Testis (tissue), 2 donors: ENCODE measurements at regions not wholly inside any gene's neighbourhood (a gene's known extent, or its start where the extent isn't known, plus 50 kb on each side); places are given as distances from the start of the nearest gene placed in this dataset.

ENCODE experiments used
- POLR2A ChIP-seq: fragments of 450-650 bp; IDR thresholded peaks from one replicate; pipeline ENCODE4 v1.6.1; 2017; ENCODE audit warnings: antibody characterized with exemption, mild to moderate bottlenecking, moderate library complexity
- TF ChIP-seq, protein P1 (sequence below), 3 experiments: fragments of 450-650 bp in 2 of 3; fragments of 200-600 bp in 1 of 3; sonication (generic) in 1 of 3; IDR thresholded peaks; one replicate each; pipeline ENCODE4 v1.5.1; 2016 to 2019; ENCODE audit warnings: antibody characterized with exemption in 3 of 3, mild to moderate bottlenecking in 2 of 3, moderate library complexity in 1 of 3

- TF ChIP-seq, protein P1, sequence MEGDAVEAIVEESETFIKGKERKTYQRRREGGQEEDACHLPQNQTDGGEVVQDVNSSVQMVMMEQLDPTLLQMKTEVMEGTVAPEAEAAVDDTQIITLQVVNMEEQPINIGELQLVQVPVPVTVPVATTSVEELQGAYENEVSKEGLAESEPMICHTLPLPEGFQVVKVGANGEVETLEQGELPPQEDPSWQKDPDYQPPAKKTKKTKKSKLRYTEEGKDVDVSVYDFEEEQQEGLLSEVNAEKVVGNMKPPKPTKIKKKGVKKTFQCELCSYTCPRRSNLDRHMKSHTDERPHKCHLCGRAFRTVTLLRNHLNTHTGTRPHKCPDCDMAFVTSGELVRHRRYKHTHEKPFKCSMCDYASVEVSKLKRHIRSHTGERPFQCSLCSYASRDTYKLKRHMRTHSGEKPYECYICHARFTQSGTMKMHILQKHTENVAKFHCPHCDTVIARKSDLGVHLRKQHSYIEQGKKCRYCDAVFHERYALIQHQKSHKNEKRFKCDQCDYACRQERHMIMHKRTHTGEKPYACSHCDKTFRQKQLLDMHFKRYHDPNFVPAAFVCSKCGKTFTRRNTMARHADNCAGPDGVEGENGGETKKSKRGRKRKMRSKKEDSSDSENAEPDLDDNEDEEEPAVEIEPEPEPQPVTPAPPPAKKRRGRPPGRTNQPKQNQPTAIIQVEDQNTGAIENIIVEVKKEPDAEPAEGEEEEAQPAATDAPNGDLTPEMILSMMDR (IDR thresholded peaks at IDR 0.05), result no peak
- no peak for TF ChIP-seq POLR2A
Observed at GRCh38 chrX:64662876-64663275, 267.6 kb upstream of the MTMR8 start.
